Endothelial cell of umbilical vein (primary cell): ENCODE measurements at regions not wholly inside any gene's neighbourhood (a gene's known extent, or its start where the extent isn't known, plus 50 kb on each side); places are given as distances from the start of the nearest gene placed in this dataset.

Experiments
- BruUV-seq: library from RNA; stranded (reverse); fragments of 400-500 nt; replicated peaks from 2 replicates; lab custom pipeline; 2021; lab: Mats Ljungman, UMichigan
- CTCF ChIA-PET: fragments of 300-600, 350-600 bp; sonication (Branson Sonifier 250); formaldehyde crosslinking; loops from one replicate; lab custom pipeline; 2021; ENCODE audit warnings: antibody characterized with exemption, inconsistent platforms; lab: Charles Lee
- POLR2A ChIA-PET: fragments of 300-600, 350-600 bp; sonication (Branson Sonifier 250); formaldehyde crosslinking; loops from one replicate; lab custom pipeline; 2021; ENCODE audit warnings: antibody characterized with exemption, inconsistent platforms; lab: Charles Lee
- DNase-seq: peaks from one replicate; pipeline ENCODE4 v3.0.0-alpha.2; 2011; ENCODE audit warnings: low read depth, low spot score
- FAIRE-seq: peaks from 2 replicates; lab custom pipeline; 2011; peaks lifted over from hg19 to GRCh38; lab: Jason Lieb, UNC
- H2AFZ ChIP-seq: 2 replicates; pipeline ENCODE4 v1.6.0; 2012; ENCODE audit warnings: low read depth, low read length, control low read depth, inconsistent platforms
- H3K27ac ChIP-seq: 2 replicates; pipeline ENCODE4 v1.5.1; 2011; ENCODE audit warnings: low read depth, mild to moderate bottlenecking, control low read depth, low read length, moderate library complexity; ENCODE audit not compliant: insufficient read depth
- H3K27me3 ChIP-seq, 2 experiments: 2 replicates each; pipeline versions ENCODE4 v1.6.0 to v1.6.1; 2011; ENCODE audit warnings: low read length in 2 of 2, mixed read lengths in 1 of 2; ENCODE audit not compliant: control insufficient read depth in 2 of 2, insufficient read depth in 2 of 2
- H3K36me3 ChIP-seq, 2 experiments: 2 replicates in 1 of 2; 3 replicates in 1 of 2; pipeline ENCODE4 v1.5.1; 2011; ENCODE audit warnings: low read length in 2 of 2, mild to moderate bottlenecking in 1 of 2, moderate library complexity in 1 of 2; ENCODE audit not compliant: control insufficient read depth in 2 of 2, insufficient read depth in 2 of 2; ENCODE audit errors: extremely low read depth in 1 of 2
- H3K4me1 ChIP-seq: 3 replicates; pipeline ENCODE4 v1.5.1; 2011; ENCODE audit warnings: mild to moderate bottlenecking, low read length; ENCODE audit not compliant: control insufficient read depth, insufficient read depth; ENCODE audit errors: extremely low read depth
- H3K4me2 ChIP-seq: 2 replicates; pipeline ENCODE4 v1.6.1; 2011; ENCODE audit warnings: low read length, control low read depth, mixed read lengths; ENCODE audit not compliant: insufficient read depth
- H3K4me3 ChIP-seq, 3 experiments: fragments of 200-600 bp in 1 of 3; sonication (generic), shearing (Covaris generic) in 1 of 3; replicated peaks in 1 of 3; 2 replicates each; pipeline ENCODE4 v1.5.1; 2011 to 2016; ENCODE audit warnings: control low read depth in 3 of 3, low read length in 3 of 3, mild to moderate bottlenecking in 2 of 3, inconsistent platforms in 1 of 3, low read depth in 1 of 3, moderate library complexity in 1 of 3; ENCODE audit not compliant: insufficient read depth in 1 of 3
- H3K79me2 ChIP-seq: 2 replicates; pipeline ENCODE4 v1.6.0; 2012; ENCODE audit warnings: low read length, inconsistent platforms; ENCODE audit not compliant: control insufficient read depth, insufficient read depth
- H3K9ac ChIP-seq: replicated peaks from 2 replicates; pipeline ENCODE3; 2011; ENCODE audit warnings: low read length, control low read depth; ENCODE audit not compliant: insufficient read depth; ENCODE audit errors: extremely low read depth
- H3K9me1 ChIP-seq: replicated peaks from 3 replicates; pipeline ENCODE4 v1.6.0; 2011; ENCODE audit warnings: mild to moderate bottlenecking, low read length; ENCODE audit not compliant: control insufficient read depth, insufficient read depth; ENCODE audit errors: extremely low read depth
- H3K9me3 ChIP-seq: replicated peaks from 2 replicates; pipeline ENCODE4 v1.5.1; 2012; ENCODE audit warnings: low read length, inconsistent platforms; ENCODE audit not compliant: control insufficient read depth, insufficient read depth
- H4K20me1 ChIP-seq: replicated peaks from 2 replicates; pipeline ENCODE3; 2011; ENCODE audit warnings: mild to moderate bottlenecking, low read length; ENCODE audit not compliant: control insufficient read depth, insufficient read depth; ENCODE audit errors: extremely low read depth
- EZH2 ChIP-seq: IDR thresholded peaks from 2 replicates; pipeline ENCODE4 v1.6.1; 2012; ENCODE audit warnings: borderline replicate concordance, low read depth, mild to moderate bottlenecking, moderate library complexity, low read length, inconsistent platforms; ENCODE audit not compliant: severe bottlenecking
- FOS ChIP-seq: IDR thresholded peaks from 2 replicates; pipeline ENCODE4 v1.6.1; 2011; ENCODE audit warnings: mild to moderate bottlenecking, low read length, moderate library complexity, borderline replicate concordance; ENCODE audit not compliant: insufficient read depth
- GATA2 ChIP-seq: IDR thresholded peaks from 2 replicates; pipeline ENCODE4 v1.7.0; 2011; ENCODE audit warnings: low read depth, mild to moderate bottlenecking, moderate library complexity, mixed read lengths, low read length; ENCODE audit not compliant: insufficient read length, insufficient read depth
- JUN ChIP-seq: IDR thresholded peaks from 2 replicates; pipeline ENCODE4 v1.6.1; 2011; ENCODE audit warnings: borderline replicate concordance, low read depth; ENCODE audit not compliant: insufficient read length, insufficient read depth
- MYC ChIP-seq: IDR thresholded peaks from one replicate; pipeline ENCODE4 v1.6.1; 2011; ENCODE audit warnings: mild to moderate bottlenecking, low read depth, low read length
- POLR2A ChIP-seq: IDR thresholded peaks from 2 replicates; pipeline ENCODE4 v1.6.1; 2012; ENCODE audit warnings: low read depth, mild to moderate bottlenecking, control low read depth, low read length
- POLR2AphosphoS5 ChIP-seq: IDR thresholded peaks from 2 replicates; pipeline ENCODE4 v1.6.1; 2012; ENCODE audit warnings: low read depth, mild to moderate bottlenecking, control low read depth, low read length, moderate library complexity; ENCODE audit not compliant: insufficient read depth
- dilution Hi-C: fragments of 300-500 bp; cut with MboI; formaldehyde crosslinking; loops from one replicate; pipeline ENCODE4 v1.15.0; 2019; ENCODE audit warnings: low sequenced_read_pairs; ENCODE audit not compliant: extremely low pct_ligation_motif_present
- intact Hi-C: fragments of 100-400 bp; cut with micrococcal nuclease; formaldehyde crosslinking; loops from one replicate; pipeline ENCODE4 v1.10.0; 2022
- TF ChIP-seq, protein P1 (sequence below), 2 donors: IDR thresholded peaks; 1 replicate in 1 of 2; 2 replicates in 1 of 2; pipeline ENCODE4 v1.5.1; 2011; ENCODE audit warnings: low read length in 2 of 2, mild to moderate bottlenecking in 2 of 2, moderate library complexity in 2 of 2, control low read depth in 1 of 2, inconsistent platforms in 1 of 2, low read depth in 1 of 2; ENCODE audit not compliant: insufficient read depth in 1 of 2; ENCODE audit errors: extremely low read depth in 1 of 2
- TF ChIP-seq, protein P2 (sequence below): IDR thresholded peaks from 2 replicates; pipeline ENCODE4 v1.6.1; 2011; ENCODE audit not compliant: insufficient read depth, insufficient read length

DNA sequence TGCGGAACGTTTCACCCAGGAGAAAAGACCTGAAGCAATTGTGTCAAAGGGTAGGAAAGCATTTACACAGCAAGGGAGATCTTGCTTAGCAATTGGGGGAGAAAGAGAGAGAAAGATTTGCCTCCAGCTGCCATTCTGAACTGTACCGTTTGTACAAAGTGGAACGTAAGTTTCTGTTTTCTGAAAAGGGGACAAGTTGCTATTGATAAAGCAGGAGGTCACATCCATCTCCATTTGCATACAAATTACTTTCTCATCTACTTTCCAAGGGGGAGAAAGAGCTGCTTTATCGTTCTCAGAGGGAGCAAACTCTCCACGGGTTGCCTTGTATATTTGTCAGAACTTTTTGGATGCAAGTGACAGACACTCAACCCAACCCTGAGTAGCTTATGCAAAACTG is 92.0 kb upstream of the CARD11 start:
- Histone ChIP-seq H3K27ac (no peak overlapping the region), H3K79me2 (no peaks in the 10 kb centered on the region), H3K4me2 (no peak overlapping the region), H2AFZ (no peak overlapping the region), H3K4me1 (no peaks in the 10 kb centered on the region), H3K36me3 (no peaks in the 10 kb centered on the region), H3K9me1 (no peaks in the 10 kb centered on the region), H3K4me3 (no peak overlapping the region), H3K9me3 (no peaks in the 10 kb centered on the region), H3K27me3 (no peaks in the 10 kb centered on the region), H3K9ac (no peak overlapping the region), H4K20me1 (no peaks in the 10 kb centered on the region)
- CTCF ChIA-PET, result no interaction called here
- no peak for FAIRE-seq
- dilution Hi-C loops (no loop called here), intact Hi-C loops (no loop called here)
- POLR2A ChIA-PET, result no interaction called here
- BruUV-seq, result no TSS peak
- no peak for TF ChIP-seq FOS
- no peak for TF ChIP-seq POLR2AphosphoS5
- no peak for TF ChIP-seq GATA2
- TF ChIP-seq MYC, result no peak
- TF ChIP-seq POLR2A, result no peak
- TF ChIP-seq, protein P1, sequence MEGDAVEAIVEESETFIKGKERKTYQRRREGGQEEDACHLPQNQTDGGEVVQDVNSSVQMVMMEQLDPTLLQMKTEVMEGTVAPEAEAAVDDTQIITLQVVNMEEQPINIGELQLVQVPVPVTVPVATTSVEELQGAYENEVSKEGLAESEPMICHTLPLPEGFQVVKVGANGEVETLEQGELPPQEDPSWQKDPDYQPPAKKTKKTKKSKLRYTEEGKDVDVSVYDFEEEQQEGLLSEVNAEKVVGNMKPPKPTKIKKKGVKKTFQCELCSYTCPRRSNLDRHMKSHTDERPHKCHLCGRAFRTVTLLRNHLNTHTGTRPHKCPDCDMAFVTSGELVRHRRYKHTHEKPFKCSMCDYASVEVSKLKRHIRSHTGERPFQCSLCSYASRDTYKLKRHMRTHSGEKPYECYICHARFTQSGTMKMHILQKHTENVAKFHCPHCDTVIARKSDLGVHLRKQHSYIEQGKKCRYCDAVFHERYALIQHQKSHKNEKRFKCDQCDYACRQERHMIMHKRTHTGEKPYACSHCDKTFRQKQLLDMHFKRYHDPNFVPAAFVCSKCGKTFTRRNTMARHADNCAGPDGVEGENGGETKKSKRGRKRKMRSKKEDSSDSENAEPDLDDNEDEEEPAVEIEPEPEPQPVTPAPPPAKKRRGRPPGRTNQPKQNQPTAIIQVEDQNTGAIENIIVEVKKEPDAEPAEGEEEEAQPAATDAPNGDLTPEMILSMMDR (IDR thresholded peaks at IDR 0.05; ENCODE audit: extremely low read depth in 1 of 2, insufficient read depth in 1 of 2, low read depth in 1 of 2, low read length in 2 of 2), result no peak
- no peak for TF ChIP-seq EZH2
- no peak for TF ChIP-seq JUN
- TF ChIP-seq, protein P2, sequence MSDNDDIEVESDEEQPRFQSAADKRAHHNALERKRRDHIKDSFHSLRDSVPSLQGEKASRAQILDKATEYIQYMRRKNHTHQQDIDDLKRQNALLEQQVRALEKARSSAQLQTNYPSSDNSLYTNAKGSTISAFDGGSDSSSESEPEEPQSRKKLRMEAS, result no peak
- no peak for DNase-seq
